Stimulated activated CD8-positive, alpha-beta memory T cell treated with anti-CD3 and anti-CD28 coated beads, Interleukin-4, amount 100 ng/mL, for 1 hour (primary cell): ENCODE measurements at regions not wholly inside any gene's neighbourhood (a gene's known extent, or its start where the extent isn't known, plus 50 kb on each side); places are given as distances from the start of the nearest gene placed in this dataset.

ENCODE experiments used
- DNase-seq, 2 donors: peaks; one replicate each; pipeline ENCODE4 v3.0.0-alpha.2; 2020; ENCODE audit warnings: low read depth in 2 of 2, low spot score in 1 of 2

GRCh38 chr6:10305790-10306415 lies 109.0 kb downstream of the TFAP2A start:
- no peak for DNase-seq

- DNase-seq = no peak
Observed at GRCh38 chr6:10303608-10304506, 111.0 kb downstream of the TFAP2A start.

- no peak for DNase-seq
Observed at GRCh38 chr6:10302566-10303235, 112.2 kb downstream of the TFAP2A start.

- DNase-seq = no peak
Observed at GRCh38 chr6:10300071-10300470, 114.8 kb downstream of the TFAP2A start.

DNA sequence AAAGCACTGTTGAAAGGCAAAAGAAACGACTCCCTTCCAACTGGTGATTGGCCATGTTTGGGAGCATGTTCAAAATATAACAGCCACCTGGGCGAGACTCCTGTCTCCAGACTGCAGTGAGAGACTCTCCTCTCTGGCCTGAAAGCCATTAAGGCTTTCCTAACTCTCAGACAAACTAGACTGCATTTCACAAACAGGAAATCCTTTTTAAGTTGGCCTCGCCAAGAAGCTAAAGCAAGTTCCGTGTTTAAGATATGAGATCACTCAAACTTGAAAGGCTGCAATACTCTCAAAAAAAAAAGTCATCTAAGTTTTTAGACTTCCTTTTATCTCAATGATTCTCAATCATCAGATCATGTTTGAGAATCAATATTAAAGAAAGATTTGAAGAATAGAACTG lies 117.0 kb downstream of the TFAP2A start:
- no peak for DNase-seq

GRCh38 chr6:10278746-10279145 lies 136.1 kb downstream of the TFAP2A start:
- DNase-seq = no peak

DNA sequence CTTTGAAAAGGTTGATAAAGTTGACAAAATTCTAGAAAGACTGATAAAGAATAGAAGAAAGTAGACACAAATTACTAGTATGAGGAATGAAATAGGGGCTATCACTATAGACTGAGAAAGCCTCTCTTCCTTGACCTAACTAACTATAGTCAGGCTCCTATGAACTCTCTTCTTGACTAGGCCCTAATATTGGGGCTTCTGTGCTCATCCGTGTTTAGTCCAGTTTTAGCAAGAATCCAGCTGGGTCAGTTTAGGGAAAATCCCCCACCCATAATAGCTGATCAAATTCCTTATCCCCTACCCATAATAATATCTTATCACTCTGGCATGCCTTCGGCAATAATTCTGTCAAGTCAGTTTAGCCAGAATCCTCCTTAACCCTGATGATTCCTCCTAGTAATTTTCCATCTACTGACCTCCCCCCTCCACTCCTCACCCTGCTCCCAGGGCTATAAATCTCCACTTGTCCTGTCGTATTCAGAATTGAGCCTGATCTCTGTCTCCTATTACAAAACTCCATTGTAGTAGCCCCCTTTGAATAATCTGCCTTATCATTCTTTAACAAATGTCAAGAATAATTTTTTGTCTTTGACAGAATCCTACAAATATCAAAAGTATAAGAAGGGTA lies 138.1 kb downstream of the TFAP2A start:
- DNase-seq = no peak

DNA sequence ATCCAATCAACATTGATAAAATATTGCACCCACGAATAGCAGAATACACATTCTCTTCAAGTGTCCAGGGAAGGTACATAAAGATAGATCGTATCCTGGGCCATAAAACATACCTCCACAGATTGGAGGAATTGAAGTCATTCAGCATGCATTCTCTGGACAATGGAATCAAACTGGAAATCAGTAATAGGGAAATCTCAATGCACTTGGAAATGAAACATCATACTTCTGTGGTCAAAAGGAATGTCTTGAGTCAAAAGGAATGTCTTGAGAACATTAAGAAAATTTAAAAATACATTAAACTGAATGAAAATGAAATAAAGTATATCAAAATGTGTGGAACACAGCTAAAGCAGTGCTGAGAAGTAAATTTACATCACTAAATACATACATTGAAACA lies 138.8 kb downstream of the TFAP2A start:
- DNase-seq = no peak

GRCh38 chr6:10272591-10272990 lies 142.3 kb downstream of the TFAP2A start:
- no peak for DNase-seq

DNA sequence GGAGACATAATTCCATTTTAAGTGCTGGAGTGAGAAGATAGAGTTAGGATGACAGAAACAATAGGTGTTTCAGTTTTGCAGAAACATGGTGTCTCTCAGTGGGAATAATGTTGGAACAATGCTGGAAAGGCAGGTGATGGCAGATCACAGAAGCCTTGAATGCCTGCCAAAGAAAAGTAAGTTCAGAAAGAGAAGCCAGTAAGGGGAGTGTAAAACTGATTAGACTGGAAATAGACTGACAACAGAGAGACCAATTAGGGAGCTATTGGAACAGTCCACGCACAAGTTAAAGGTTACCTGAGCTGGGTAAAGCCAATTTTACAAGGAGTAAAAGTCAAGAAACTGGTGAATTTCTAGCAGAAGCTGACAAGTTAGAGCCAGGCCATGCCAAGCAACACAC lies 142.9 kb downstream of the TFAP2A start:
- DNase-seq = no peak

DNA sequence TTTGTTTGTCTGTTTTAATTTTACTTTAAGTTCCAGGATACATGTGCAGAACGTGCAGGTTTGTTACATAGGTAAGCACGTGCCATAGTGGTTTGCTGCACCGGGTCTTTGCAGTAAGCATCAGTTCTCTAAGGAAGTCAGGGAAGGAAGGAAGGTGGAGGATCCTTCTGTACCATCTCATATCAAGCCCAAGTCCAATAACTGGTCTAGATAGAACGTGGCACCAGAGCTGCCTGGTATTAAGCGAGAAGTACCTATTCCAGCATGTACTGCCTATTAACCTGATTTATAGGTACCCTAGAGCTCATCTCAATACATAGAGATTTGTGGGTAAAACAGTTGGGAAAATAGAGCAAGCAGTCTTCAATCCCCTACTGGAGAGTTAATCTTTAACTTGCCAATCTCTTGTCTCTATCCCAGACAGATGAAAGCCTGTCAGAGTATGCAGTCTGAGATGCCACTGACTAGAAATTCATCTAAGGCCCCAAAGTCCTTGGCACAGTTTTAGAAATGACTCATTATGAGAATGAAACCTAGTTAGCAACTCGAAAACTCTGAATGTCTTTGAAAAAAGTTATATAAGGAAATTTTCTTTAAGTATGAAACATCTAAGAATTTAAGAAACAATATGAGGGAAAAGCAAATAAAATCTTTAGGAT lies 144.9 kb downstream of the TFAP2A start:
- no peak for DNase-seq

- no peak for DNase-seq
Observed at GRCh38 chr6:10268611-10269310, 146.1 kb downstream of the TFAP2A start.

DNA sequence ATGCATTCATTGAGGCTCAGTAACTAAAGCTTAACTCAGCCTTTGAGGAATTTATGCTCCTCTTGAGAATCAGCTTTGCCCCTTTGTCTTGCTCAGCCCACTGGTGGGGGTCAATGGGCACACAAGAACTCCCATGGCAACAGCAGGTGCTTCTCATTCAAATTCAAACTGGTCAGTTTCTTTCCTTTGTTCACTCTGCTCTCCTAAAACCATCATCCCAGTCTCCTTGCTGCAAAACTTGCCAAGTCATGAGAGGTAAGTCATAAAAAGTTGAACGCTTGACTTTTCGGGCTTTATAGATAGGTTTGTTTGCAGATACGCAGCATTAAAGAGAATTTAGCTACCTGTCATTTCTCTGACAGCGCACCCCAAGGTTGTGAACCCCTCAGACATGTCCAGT lies 146.8 kb downstream of the TFAP2A start:
- no peak for DNase-seq

GRCh38 chr6:10266462-10266861 lies 148.4 kb downstream of the TFAP2A start:
- DNase-seq = no peak

DNA sequence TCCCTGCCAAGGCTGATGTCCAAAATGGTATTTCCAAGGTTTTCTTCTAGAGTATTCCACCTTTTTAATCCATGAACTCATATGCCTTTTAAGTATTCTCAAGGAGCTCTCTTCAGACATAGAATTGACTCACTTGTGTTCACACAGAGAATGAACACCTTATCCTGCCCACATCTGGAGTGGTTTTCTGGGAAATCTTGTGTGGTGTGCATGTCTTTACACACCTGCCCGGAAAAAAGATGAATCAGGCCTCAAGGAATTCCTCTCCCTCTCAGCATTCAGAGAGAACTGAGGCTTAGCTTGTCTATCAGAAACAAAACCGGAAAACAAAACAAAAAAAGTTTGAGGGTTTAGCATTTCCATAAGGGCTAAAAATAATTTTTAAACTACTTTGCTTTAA lies 148.8 kb downstream of the TFAP2A start:
- no peak for DNase-seq

GRCh38 chr6:10262505-10262904 lies 152.4 kb downstream of the TFAP2A start:
- DNase-seq = no peak

- DNase-seq = no peak
Observed at GRCh38 chr6:10259671-10260070, 155.2 kb downstream of the TFAP2A start.

- no peak for DNase-seq
Observed at GRCh38 chr6:10258341-10258740, 156.5 kb downstream of the TFAP2A start.

DNA sequence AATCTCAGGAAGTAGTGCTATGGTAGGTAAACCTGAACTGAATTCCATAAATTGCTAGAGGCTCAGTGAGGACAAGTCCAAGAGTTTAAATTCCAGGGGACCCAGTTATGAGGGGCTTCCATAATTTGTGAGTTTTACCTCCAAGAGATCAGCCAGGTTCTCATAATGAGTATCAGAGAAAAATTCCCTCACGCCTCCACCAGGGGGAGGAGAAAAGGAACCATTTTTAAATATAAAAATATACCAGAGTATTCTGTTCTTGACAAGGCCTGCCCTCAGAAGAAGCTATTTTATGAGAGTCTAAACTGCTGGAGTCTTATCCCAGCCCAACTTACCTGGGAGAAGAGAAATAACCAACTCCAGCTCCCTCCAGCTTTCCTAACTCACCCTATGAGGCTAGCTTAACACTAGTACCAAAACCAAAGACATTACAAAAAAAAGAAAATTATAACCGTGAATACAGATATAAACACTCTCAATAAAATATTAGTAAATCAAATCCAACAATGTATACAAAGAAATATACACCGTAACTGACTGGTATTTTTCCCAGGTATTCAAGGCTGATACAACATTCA lies 158.7 kb downstream of the TFAP2A start:
- DNase-seq = no peak

DNA sequence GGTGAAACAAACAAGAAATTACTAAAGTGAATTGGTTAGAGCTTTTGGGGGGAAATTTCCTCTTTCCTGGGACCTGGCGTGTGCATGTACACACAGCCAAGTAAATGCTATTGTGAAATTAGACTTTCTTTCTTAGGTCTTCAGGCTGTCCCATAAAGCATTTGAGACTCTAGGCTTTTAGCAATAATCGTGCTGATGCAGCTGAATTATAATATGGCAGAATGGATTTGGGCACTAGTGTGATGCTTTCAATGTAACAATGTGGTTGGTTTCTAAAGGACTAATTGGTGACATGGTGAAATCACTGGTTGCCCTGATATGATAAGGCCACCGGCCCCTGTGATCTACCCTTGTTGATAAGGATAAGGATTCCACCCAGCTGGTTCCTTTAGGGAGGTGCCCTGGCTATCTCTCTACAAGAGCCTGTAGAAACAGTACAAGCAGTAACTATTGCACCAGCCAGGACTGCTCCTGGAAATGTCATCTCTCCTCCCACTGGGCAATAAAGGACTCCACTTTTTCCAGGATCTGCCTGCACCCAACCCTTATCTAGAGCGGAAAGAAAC lies 164.1 kb downstream of the TFAP2A start:
- no peak for DNase-seq
